Endothelial cell of umbilical vein (primary cell): ENCODE measurements at regions not wholly inside any gene's neighbourhood (a gene's known extent, or its start where the extent isn't known, plus 50 kb on each side); places are given as distances from the start of the nearest gene placed in this dataset.
A peak's percentile ranks its signal among the peaks of the same experiment; 100 is the strongest.

ENCODE experiments used
- BruUV-seq: library from RNA; stranded (reverse); fragments of 400-500 nt; replicated peaks from 2 replicates; lab custom pipeline; 2021; lab: Mats Ljungman, UMichigan
- CTCF ChIA-PET: fragments of 300-600, 350-600 bp; sonication (Branson Sonifier 250); formaldehyde crosslinking; loops from one replicate; lab custom pipeline; 2021; ENCODE audit warnings: antibody characterized with exemption, inconsistent platforms; lab: Charles Lee
- POLR2A ChIA-PET: fragments of 300-600, 350-600 bp; sonication (Branson Sonifier 250); formaldehyde crosslinking; loops from one replicate; lab custom pipeline; 2021; ENCODE audit warnings: antibody characterized with exemption, inconsistent platforms; lab: Charles Lee
- DNase-seq: peaks from one replicate; pipeline ENCODE4 v3.0.0-alpha.2; 2011; ENCODE audit warnings: low read depth, low spot score
- FAIRE-seq: peaks from 2 replicates; lab custom pipeline; 2011; peaks lifted over from hg19 to GRCh38; lab: Jason Lieb, UNC
- H2AFZ ChIP-seq: 2 replicates; pipeline ENCODE4 v1.6.0; 2012; ENCODE audit warnings: low read depth, low read length, control low read depth, inconsistent platforms
- H3K27ac ChIP-seq: 2 replicates; pipeline ENCODE4 v1.5.1; 2011; ENCODE audit warnings: low read depth, mild to moderate bottlenecking, control low read depth, low read length, moderate library complexity; ENCODE audit not compliant: insufficient read depth
- H3K27me3 ChIP-seq, 2 experiments: 2 replicates each; pipeline versions ENCODE4 v1.6.0 to v1.6.1; 2011; ENCODE audit warnings: low read length in 2 of 2, mixed read lengths in 1 of 2; ENCODE audit not compliant: control insufficient read depth in 2 of 2, insufficient read depth in 2 of 2
- H3K36me3 ChIP-seq, 2 experiments: 2 replicates in 1 of 2; 3 replicates in 1 of 2; pipeline ENCODE4 v1.5.1; 2011; ENCODE audit warnings: low read length in 2 of 2, mild to moderate bottlenecking in 1 of 2, moderate library complexity in 1 of 2; ENCODE audit not compliant: control insufficient read depth in 2 of 2, insufficient read depth in 2 of 2; ENCODE audit errors: extremely low read depth in 1 of 2
- H3K4me1 ChIP-seq: 3 replicates; pipeline ENCODE4 v1.5.1; 2011; ENCODE audit warnings: mild to moderate bottlenecking, low read length; ENCODE audit not compliant: control insufficient read depth, insufficient read depth; ENCODE audit errors: extremely low read depth
- H3K4me2 ChIP-seq: 2 replicates; pipeline ENCODE4 v1.6.1; 2011; ENCODE audit warnings: low read length, control low read depth, mixed read lengths; ENCODE audit not compliant: insufficient read depth
- H3K4me3 ChIP-seq, 3 experiments: fragments of 200-600 bp in 1 of 3; sonication (generic), shearing (Covaris generic) in 1 of 3; replicated peaks in 1 of 3; 2 replicates each; pipeline ENCODE4 v1.5.1; 2011 to 2016; ENCODE audit warnings: control low read depth in 3 of 3, low read length in 3 of 3, mild to moderate bottlenecking in 2 of 3, inconsistent platforms in 1 of 3, low read depth in 1 of 3, moderate library complexity in 1 of 3; ENCODE audit not compliant: insufficient read depth in 1 of 3
- H3K79me2 ChIP-seq: 2 replicates; pipeline ENCODE4 v1.6.0; 2012; ENCODE audit warnings: low read length, inconsistent platforms; ENCODE audit not compliant: control insufficient read depth, insufficient read depth
- H3K9ac ChIP-seq: replicated peaks from 2 replicates; pipeline ENCODE3; 2011; ENCODE audit warnings: low read length, control low read depth; ENCODE audit not compliant: insufficient read depth; ENCODE audit errors: extremely low read depth
- H3K9me1 ChIP-seq: replicated peaks from 3 replicates; pipeline ENCODE4 v1.6.0; 2011; ENCODE audit warnings: mild to moderate bottlenecking, low read length; ENCODE audit not compliant: control insufficient read depth, insufficient read depth; ENCODE audit errors: extremely low read depth
- H3K9me3 ChIP-seq: replicated peaks from 2 replicates; pipeline ENCODE4 v1.5.1; 2012; ENCODE audit warnings: low read length, inconsistent platforms; ENCODE audit not compliant: control insufficient read depth, insufficient read depth
- H4K20me1 ChIP-seq: replicated peaks from 2 replicates; pipeline ENCODE3; 2011; ENCODE audit warnings: mild to moderate bottlenecking, low read length; ENCODE audit not compliant: control insufficient read depth, insufficient read depth; ENCODE audit errors: extremely low read depth
- CTCF ChIP-seq, 2 donors: IDR thresholded peaks; 1 replicate in 1 of 2; 2 replicates in 1 of 2; pipeline ENCODE4 v1.5.1; 2011; ENCODE audit warnings: low read length in 2 of 2, mild to moderate bottlenecking in 2 of 2, moderate library complexity in 2 of 2, control low read depth in 1 of 2, inconsistent platforms in 1 of 2, low read depth in 1 of 2; ENCODE audit not compliant: insufficient read depth in 1 of 2; ENCODE audit errors: extremely low read depth in 1 of 2
- EZH2 ChIP-seq: IDR thresholded peaks from 2 replicates; pipeline ENCODE4 v1.6.1; 2012; ENCODE audit warnings: borderline replicate concordance, low read depth, mild to moderate bottlenecking, moderate library complexity, low read length, inconsistent platforms; ENCODE audit not compliant: severe bottlenecking
- FOS ChIP-seq: IDR thresholded peaks from 2 replicates; pipeline ENCODE4 v1.6.1; 2011; ENCODE audit warnings: mild to moderate bottlenecking, low read length, moderate library complexity, borderline replicate concordance; ENCODE audit not compliant: insufficient read depth
- GATA2 ChIP-seq: IDR thresholded peaks from 2 replicates; pipeline ENCODE4 v1.7.0; 2011; ENCODE audit warnings: low read depth, mild to moderate bottlenecking, moderate library complexity, mixed read lengths, low read length; ENCODE audit not compliant: insufficient read length, insufficient read depth
- JUN ChIP-seq: IDR thresholded peaks from 2 replicates; pipeline ENCODE4 v1.6.1; 2011; ENCODE audit warnings: borderline replicate concordance, low read depth; ENCODE audit not compliant: insufficient read length, insufficient read depth
- MAX ChIP-seq: IDR thresholded peaks from 2 replicates; pipeline ENCODE4 v1.6.1; 2011; ENCODE audit not compliant: insufficient read depth, insufficient read length
- MYC ChIP-seq: IDR thresholded peaks from one replicate; pipeline ENCODE4 v1.6.1; 2011; ENCODE audit warnings: mild to moderate bottlenecking, low read depth, low read length
- POLR2A ChIP-seq: IDR thresholded peaks from 2 replicates; pipeline ENCODE4 v1.6.1; 2012; ENCODE audit warnings: low read depth, mild to moderate bottlenecking, control low read depth, low read length
- POLR2AphosphoS5 ChIP-seq: IDR thresholded peaks from 2 replicates; pipeline ENCODE4 v1.6.1; 2012; ENCODE audit warnings: low read depth, mild to moderate bottlenecking, control low read depth, low read length, moderate library complexity; ENCODE audit not compliant: insufficient read depth
- dilution Hi-C: fragments of 300-500 bp; cut with MboI; formaldehyde crosslinking; loops from one replicate; pipeline ENCODE4 v1.15.0; 2019; ENCODE audit warnings: low sequenced_read_pairs; ENCODE audit not compliant: extremely low pct_ligation_motif_present
- intact Hi-C: fragments of 100-400 bp; cut with micrococcal nuclease; formaldehyde crosslinking; loops from one replicate; pipeline ENCODE4 v1.10.0; 2022

- Histone ChIP-seq H3K4me2 (no peak overlapping the region), H3K27ac (peak overlapping the region; percentile 40), H4K20me1 (no peaks in the 10 kb centered on the region), H2AFZ (peak overlapping the region; percentile 8), H3K9ac (no peak overlapping the region), H3K9me3 (no peaks in the 10 kb centered on the region), H3K36me3 (no peaks in the 10 kb centered on the region), H3K27me3 (no peaks in the 10 kb centered on the region), H3K4me3 (no peak overlapping the region), H3K79me2 (no peaks in the 10 kb centered on the region), H3K9me1 (no peaks in the 10 kb centered on the region), H3K4me1 (peaks cover 9% of the 10 kb centered on the region)
- dilution Hi-C loops (no loop called here), intact Hi-C loops (loop anchor here (1.0 kb wide), 1 partner anchor 77 kb away; no protein-coding TSS in a partner anchor)
- TF ChIP-seq CTCF (IDR thresholded peaks at IDR 0.05; ENCODE audit: extremely low read depth in 1 of 2, insufficient read depth in 1 of 2, low read depth in 1 of 2, low read length in 2 of 2) (no peak), POLR2A (no peak), GATA2 (no peak), MAX (no peak), MYC (no peak), POLR2AphosphoS5 (no peak), EZH2 (no peak), JUN (no peak), FOS (no peak)
- BruUV-seq = no TSS peak
- CTCF ChIA-PET = interaction anchor here (1.0 to 1.8 kb wide), 4 partner anchors 9 to 76 kb away, joined by 3 to 4 read pairs (median 4); no protein-coding TSS in a partner anchor
- FAIRE-seq = peak; percentile 77
- POLR2A ChIA-PET = interaction anchor here (0.5 to 1.0 kb wide), 3 partner anchors 65 to 131 kb away, joined by 3 to 4 read pairs (median 3); no protein-coding TSS in a partner anchor
- peak; percentile 78 for DNase-seq
These were observed 395.1 kb downstream of the FOXO1 start for GRCh38 chr13:40271271-40271885.
